ENCODE measurements at regions not wholly inside any gene's neighbourhood (a gene's known extent, or its start where the extent isn't known, plus 50 kb on each side); places are given as distances from the start of the nearest gene placed in this dataset.
"Not testable (repeated sequence)": the region's sequence is repeated elsewhere in the genome, so short reads cannot be mapped to it uniquely, and the experiment has no call there.

DNA sequence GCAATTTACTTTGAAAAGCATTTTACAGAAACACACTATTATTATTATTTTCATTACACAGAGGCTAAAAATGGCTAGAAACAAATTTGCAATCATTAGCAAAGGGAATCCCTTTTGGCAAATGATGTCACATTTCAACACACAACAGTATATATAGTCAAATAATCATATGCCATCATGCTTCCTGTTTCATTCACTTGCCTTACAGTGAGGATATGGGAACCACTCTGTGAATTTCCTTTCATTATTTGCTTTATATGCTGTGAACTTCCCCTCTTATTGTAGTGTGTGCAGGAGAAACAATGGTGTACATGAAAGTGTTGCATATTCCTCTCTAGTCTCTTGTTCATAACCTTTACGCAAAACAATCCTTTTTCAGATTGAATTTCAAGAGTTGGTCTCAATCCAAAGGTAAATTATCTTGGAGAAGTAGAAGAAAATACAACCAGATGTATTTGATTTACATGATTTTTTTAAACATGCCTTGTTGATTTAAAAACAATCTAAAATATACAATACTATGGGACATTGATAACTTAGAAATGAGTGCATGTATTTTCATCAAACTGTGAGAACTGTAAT is 657.3 kb downstream of the EFNB2 start:
- H3K9me3 Mint-ChIP-seq = no peaks in the 10 kb centered on the region
- H3K27ac Mint-ChIP-seq = no peak overlapping the region
- peaks cover 3% of the 10 kb centered on the region for H3K27me3 Mint-ChIP-seq
- no peak for DNase-seq
- no peaks in the 10 kb centered on the region for H3K36me3 Mint-ChIP-seq (ENCODE audit: low read depth)
- no peaks in the 10 kb centered on the region for H3K4me1 Mint-ChIP-seq (ENCODE audit: low read depth)
- H3K4me3 Mint-ChIP-seq = no peak overlapping the region

DNA sequence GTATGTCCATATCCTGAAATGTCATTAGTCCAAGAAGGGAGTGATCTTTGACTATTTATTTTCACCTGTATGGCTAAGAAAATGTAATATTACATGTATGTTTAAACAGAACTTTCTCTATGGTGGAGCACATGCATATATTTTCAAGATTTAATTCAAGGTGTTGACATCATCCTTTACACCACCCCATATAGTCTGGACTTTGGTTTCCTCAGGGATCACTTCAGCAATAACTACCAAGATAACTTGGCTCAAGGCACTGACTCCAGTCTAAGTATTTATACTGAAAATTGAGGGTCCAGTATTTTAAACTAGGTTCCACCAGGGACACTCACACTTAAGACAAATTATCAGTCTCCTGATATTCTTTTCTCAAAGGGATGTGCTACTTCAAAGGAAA is 660.6 kb downstream of the EFNB2 start:
- Mint-ChIP-seq H3K27ac (no peak overlapping the region), H3K9me3 (no peaks in the 10 kb centered on the region), H3K4me1 (ENCODE audit: low read depth) (no peaks in the 10 kb centered on the region), H3K36me3 (ENCODE audit: low read depth) (no peaks in the 10 kb centered on the region), H3K27me3 (no peaks in the 10 kb centered on the region), H3K4me3 (no peak overlapping the region)
- no peak for DNase-seq

DNA sequence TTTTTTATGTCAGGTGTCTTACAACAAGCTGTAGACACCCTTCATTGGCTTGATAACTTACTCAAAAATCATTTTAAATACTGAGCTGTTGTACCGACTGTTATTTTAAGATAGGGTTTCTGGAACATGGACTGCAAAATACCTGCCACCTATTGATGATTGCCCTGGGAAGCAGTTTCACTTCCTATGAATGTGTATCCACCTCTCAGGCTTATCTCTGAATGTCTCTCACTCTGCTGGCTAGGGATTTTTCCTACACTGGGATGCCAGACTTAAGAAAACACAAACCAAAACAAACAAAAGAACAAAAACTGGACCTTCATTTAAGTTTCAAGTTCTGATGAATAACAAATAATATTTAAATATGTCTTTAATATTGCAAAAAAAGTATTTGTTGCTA is 663.7 kb downstream of the EFNB2 start:
- no peak overlapping the region for H3K27ac Mint-ChIP-seq
- DNase-seq = no peak
- H3K9me3 Mint-ChIP-seq = no peaks in the 10 kb centered on the region
- H3K36me3 Mint-ChIP-seq (ENCODE audit: low read depth) = no peaks in the 10 kb centered on the region
- no peaks in the 10 kb centered on the region for H3K27me3 Mint-ChIP-seq
- H3K4me1 Mint-ChIP-seq (ENCODE audit: low read depth) = no peaks in the 10 kb centered on the region
- H3K4me3 Mint-ChIP-seq = no peak overlapping the region

DNA sequence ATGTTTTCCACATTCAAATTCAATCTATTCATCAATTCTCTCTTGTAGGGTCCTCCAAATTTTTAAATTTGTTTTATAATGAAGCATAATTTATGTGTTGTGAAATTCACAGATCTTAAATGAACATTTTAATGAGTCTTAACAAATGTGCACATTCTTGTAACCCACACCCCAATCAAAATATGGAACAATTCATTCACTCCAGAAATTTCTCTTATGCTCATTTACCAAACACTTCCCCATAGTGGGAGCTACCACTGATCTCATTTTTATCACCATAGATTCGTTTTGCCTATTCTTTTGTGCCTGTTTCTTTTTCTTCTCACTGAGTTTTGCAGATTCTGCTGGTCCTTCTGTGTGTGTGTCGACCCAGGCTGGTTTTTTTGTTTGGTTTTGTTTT is 664.1 kb downstream of the EFNB2 start:
- DNase-seq = no peak
- H3K27me3 Mint-ChIP-seq = no peaks in the 10 kb centered on the region

DNA sequence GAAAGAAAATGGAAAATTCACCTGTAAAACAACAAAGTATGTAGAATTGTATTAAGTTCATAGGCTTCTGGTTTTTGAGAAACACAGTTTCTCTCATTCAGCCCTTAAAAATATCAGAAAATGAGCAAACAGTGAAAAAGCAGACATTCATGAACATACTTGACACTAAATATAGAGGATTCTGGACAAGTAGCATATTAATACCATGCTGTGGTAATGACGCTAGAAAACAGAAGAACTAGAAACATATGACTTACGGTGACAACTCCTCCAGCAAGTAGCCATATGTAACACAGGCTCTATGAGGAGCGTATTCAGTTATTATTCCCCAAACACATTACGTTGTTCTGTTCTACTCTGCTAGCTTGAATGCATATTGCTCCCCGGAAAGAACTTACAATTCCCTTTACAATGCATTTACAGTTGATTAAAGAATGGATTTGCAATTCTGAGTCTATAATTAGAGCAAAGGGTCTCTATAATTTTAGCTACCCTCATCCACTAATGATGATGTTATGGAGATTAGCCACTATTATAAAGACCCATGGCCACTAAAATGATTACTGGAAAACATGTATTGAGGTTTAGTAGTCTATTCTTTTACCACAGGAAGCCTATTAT is 672.1 kb downstream of the EFNB2 start:
- Mint-ChIP-seq H3K9me3 (no peaks in the 10 kb centered on the region), H3K4me1 (ENCODE audit: low read depth) (no peaks in the 10 kb centered on the region), H3K4me3 (no peak overlapping the region), H3K27me3 (no peaks in the 10 kb centered on the region), H3K36me3 (ENCODE audit: low read depth) (no peaks in the 10 kb centered on the region), H3K27ac (no peak overlapping the region)
- no peak for DNase-seq

More for the DNA sequence above, 664.1 kb downstream of the EFNB2 start:
- Mint-ChIP-seq H3K4me1 (ENCODE audit: low read depth) (no peaks in the 10 kb centered on the region), H3K36me3 (ENCODE audit: low read depth) (no peaks in the 10 kb centered on the region), H3K9me3 (no peaks in the 10 kb centered on the region), H3K4me3 (no peak overlapping the region), H3K27ac (no peak overlapping the region)

DNA sequence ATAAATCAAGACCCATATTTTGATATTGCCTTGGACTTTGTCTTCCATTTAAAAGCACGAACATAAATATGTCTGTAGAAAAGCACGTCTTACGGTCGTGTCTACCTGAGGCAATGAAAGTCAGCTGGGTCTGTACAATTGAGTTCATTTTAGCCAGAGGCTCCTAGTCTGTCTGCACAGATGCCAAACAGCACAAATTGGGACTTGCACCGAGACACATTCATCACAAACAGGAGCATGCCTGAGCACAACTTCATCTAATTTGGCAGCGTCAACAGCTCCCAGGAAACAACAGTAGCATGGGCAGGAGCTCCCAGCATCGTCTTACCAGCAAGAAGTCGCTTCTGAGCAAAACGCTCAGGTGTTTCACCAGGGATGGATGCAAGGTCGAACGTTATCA is 687.0 kb downstream of the EFNB2 start:
- Mint-ChIP-seq H3K9me3 (no peaks in the 10 kb centered on the region), H3K4me3 (no peak overlapping the region), H3K27me3 (no peaks in the 10 kb centered on the region)

DNA sequence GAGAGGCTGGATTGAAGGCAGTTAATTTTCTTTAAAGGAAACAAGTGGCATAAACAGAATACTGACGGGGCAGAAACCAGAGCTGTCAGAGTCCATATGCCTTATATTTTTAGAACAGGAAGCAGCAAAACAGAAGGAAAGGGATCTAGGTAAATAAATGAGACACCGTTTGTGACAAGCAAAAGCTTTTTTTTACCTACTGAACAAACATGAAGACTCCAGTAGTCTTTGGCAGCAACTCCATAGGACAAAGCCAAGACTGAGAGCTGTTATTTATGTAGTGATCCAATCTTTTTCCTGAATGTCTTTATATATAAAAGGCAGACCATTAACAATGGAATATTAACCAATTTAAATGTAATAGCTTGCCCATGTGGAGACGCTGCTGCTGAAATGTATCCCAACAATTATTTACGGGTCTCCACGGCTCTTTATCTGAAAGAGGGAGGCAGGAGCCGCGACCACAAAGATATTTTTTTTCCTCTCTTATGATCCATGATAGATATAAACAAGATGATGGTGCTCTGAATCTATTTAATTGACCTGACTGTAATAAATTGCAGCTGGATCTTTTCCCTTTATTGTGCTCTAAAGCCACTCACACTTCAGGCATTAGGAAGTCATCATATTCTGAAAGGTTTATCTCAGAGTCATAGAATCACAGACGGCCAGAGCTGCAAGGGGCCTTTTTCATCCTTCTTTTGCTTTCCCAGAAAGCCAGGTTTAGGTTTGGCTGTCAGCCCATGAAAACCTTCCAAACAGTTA is 687.8 kb downstream of the EFNB2 start:
- no peaks in the 10 kb centered on the region for H3K9me3 Mint-ChIP-seq
- DNase-seq = no peak
- H3K4me1 Mint-ChIP-seq (ENCODE audit: low read depth) = no peaks in the 10 kb centered on the region
- no peak overlapping the region for H3K4me3 Mint-ChIP-seq
- H3K36me3 Mint-ChIP-seq (ENCODE audit: low read depth) = no peaks in the 10 kb centered on the region
- no peak overlapping the region for H3K27ac Mint-ChIP-seq
- H3K27me3 Mint-ChIP-seq = no peaks in the 10 kb centered on the region

More for the DNA sequence above, 687.0 kb downstream of the EFNB2 start:
- Mint-ChIP-seq H3K27ac (no peak overlapping the region), H3K4me1 (ENCODE audit: low read depth) (no peaks in the 10 kb centered on the region), H3K36me3 (ENCODE audit: low read depth) (no peaks in the 10 kb centered on the region)
- DNase-seq = no peak

DNA sequence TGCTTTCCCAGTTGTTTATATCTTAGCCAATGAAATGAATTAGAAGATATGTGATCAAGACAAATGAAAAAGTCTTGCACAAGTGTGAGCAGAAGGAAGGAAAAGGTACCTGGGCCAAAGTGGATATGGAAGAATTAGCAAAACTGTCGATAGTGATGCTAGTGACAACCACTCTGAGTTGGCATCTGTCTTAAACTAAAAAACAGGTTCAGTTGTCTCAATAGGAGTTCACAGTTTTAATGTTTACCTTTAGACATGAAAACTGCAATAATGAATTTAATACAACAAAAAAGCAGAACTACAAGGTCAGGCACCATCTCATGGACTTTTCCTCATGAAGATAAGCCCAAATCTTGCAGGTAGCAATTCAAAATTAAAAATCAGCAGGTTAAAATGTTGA is 688.5 kb downstream of the EFNB2 start:
- Mint-ChIP-seq H3K27ac (no peak overlapping the region), H3K4me1 (ENCODE audit: low read depth) (no peaks in the 10 kb centered on the region), H3K9me3 (no peaks in the 10 kb centered on the region), H3K36me3 (ENCODE audit: low read depth) (no peaks in the 10 kb centered on the region), H3K4me3 (no peak overlapping the region), H3K27me3 (no peaks in the 10 kb centered on the region)
- no peak for DNase-seq

DNA sequence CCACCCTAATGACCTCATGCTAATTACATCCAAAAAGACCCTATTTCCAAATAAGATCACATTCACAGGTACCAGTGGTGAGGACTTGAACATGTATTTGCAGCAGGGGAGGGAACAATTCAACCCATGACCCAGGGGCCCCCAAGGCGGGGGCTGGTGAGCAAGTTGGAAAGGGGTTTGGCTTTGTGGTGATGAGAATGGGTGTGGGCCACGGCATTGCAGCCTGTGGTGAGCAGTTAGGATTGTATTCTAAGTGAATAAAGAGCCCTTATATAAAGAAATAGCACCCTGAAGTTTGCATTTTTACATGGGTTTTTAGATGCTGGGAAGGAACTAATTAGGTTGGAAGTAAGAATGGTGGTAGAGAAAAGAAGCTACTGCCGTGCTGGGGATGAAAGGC is 694.2 kb downstream of the EFNB2 start:
- H3K4me3 Mint-ChIP-seq = no peak overlapping the region
- H3K27me3 Mint-ChIP-seq = no peaks in the 10 kb centered on the region
- no peak overlapping the region for H3K27ac Mint-ChIP-seq
- no peak for DNase-seq
- H3K4me1 Mint-ChIP-seq (ENCODE audit: low read depth) = no peaks in the 10 kb centered on the region
- H3K36me3 Mint-ChIP-seq (ENCODE audit: low read depth) = no peaks in the 10 kb centered on the region
- no peaks in the 10 kb centered on the region for H3K9me3 Mint-ChIP-seq

DNA sequence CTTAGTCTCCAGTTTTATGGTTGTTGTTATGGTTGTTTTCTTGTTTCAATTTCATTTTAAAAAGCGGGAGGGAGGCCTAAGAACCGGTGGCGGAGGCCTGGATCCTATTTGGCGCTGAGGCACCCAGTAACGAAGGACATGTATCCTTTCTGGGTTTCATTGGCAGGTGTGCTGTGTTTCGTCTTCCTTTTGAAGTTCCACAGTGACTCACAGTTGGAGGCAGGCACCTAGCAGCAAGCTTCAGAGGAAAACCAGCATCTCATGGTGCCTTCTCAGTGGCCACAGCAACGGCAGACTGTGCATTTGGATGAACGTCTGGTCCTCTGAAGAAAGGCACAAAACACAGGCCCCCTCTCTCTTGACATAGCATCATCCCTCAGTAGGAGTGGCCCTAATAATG is 697.2 kb downstream of the EFNB2 start:
- no peak for DNase-seq

DNA sequence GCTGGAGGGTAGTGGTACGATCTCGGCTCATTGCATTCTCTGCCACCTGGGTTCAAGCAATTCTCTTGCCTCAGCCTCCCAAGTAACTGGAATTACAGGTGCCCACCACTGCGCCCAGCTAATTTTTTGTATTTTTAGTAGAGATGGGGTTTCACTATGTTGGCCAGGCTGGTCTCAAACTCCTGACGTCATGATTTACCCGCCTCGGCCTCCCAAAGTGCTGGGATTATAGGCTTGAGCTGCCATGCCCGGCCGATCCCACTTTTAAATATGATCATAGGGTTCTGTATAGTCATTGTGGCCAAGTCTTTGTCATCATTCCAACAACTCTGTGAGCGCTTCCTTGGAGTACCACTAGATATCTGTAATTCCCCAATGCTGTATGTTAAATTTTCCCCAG is 698.2 kb downstream of the EFNB2 start:
- not testable (repeated sequence) for H3K27me3 Mint-ChIP-seq; H3K9me3 Mint-ChIP-seq; H3K4me3 Mint-ChIP-seq; H3K4me1 Mint-ChIP-seq (ENCODE audit: low read depth); H3K36me3 Mint-ChIP-seq (ENCODE audit: low read depth); DNase-seq; H3K27ac Mint-ChIP-seq

More for the DNA sequence above, 697.2 kb downstream of the EFNB2 start:
- H3K36me3 Mint-ChIP-seq (ENCODE audit: low read depth) = no peaks in the 10 kb centered on the region
- no peak overlapping the region for H3K4me3 Mint-ChIP-seq
- H3K4me1 Mint-ChIP-seq (ENCODE audit: low read depth) = no peaks in the 10 kb centered on the region
- H3K9me3 Mint-ChIP-seq = no peaks in the 10 kb centered on the region
- no peaks in the 10 kb centered on the region for H3K27me3 Mint-ChIP-seq
- H3K27ac Mint-ChIP-seq = no peak overlapping the region

DNA sequence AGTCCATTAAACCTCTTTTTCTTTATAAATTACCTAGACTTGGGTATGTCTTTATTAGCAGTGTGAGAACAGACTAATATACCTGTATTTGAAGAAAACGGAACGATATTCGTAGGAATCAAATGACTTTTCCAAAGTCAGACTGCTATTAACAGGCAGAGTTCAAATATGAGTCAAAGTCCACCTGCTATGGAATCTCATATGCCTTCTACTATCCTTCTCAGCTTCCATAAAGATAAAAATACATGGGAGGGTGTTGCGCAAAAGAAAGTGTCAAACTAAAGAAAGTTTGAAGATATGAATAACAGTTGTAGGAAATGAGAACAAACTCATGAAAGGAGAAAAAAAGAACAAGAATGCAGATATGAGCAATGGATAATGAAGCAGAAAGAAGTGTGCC is 704.6 kb downstream of the EFNB2 start:
- no peaks in the 10 kb centered on the region for H3K36me3 Mint-ChIP-seq (ENCODE audit: low read depth)
- no peak for DNase-seq
- H3K27ac Mint-ChIP-seq = no peak overlapping the region
- peaks cover 2% of the 10 kb centered on the region for H3K9me3 Mint-ChIP-seq
- H3K4me3 Mint-ChIP-seq = no peak overlapping the region
- no peaks in the 10 kb centered on the region for H3K27me3 Mint-ChIP-seq
- no peaks in the 10 kb centered on the region for H3K4me1 Mint-ChIP-seq (ENCODE audit: low read depth)

DNA sequence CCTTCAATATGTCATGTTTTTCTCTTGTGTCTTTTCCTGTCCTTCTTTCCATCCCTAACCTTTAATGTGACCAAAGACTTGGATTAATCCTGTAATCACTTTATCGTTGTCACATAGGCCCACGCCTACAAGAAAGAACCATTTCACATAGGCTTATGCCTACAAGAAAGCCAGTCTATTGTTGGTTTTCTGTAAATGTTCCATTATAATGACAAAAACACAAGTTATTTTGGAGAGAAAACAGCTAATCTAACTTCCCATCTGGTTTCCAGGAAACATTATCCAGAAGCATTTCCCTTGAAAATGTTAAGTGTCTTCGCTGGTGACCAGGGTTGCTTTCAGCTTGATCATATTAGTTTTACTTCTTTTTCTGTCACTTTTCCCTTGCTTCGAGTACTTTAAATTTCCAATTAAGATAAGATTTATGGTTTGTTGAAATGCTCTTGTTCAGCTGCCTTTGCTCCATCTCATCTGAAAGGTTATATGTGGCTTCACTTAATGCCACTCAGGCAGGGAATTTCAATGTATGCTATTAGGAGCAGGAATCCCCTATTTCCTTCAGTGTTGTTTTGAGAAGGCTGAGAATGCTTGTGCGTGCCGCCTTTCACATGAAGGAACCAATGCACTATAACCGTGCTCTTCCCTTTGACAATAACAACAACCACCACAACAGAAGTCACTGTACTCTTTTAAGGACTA is 708.2 kb downstream of the EFNB2 start:
- Mint-ChIP-seq H3K36me3 (ENCODE audit: low read depth) (no peaks in the 10 kb centered on the region), H3K27me3 (no peaks in the 10 kb centered on the region), H3K9me3 (peaks cover 2% of the 10 kb centered on the region), H3K4me1 (ENCODE audit: low read depth) (no peaks in the 10 kb centered on the region), H3K4me3 (no peak overlapping the region), H3K27ac (no peak overlapping the region)
- no peak for DNase-seq

DNA sequence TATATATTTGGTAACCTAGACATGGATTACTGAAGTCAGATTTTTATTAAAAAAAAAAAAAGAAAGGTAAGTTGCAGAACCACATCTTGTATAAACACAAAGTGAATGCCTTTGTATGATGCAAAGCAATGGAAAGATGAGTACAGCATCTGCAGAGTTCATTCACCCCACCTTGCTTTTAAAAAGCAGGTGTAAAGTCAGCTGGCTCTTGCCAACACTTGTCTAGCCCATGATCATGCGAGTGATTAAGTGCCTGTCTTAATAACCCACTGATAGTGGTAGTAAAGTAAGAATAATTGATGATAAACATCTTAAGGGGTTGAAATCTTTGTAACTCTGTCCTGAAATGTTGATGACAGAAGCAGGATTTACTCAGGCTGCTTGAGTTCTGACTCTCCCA is 710.4 kb downstream of the EFNB2 start:
- no peak overlapping the region for H3K27ac Mint-ChIP-seq
- H3K27me3 Mint-ChIP-seq = no peaks in the 10 kb centered on the region
- H3K36me3 Mint-ChIP-seq (ENCODE audit: low read depth) = no peaks in the 10 kb centered on the region
- no peak for DNase-seq
- peaks cover 1% of the 10 kb centered on the region for H3K9me3 Mint-ChIP-seq
- H3K4me1 Mint-ChIP-seq (ENCODE audit: low read depth) = no peaks in the 10 kb centered on the region
- H3K4me3 Mint-ChIP-seq = no peak overlapping the region

DNA sequence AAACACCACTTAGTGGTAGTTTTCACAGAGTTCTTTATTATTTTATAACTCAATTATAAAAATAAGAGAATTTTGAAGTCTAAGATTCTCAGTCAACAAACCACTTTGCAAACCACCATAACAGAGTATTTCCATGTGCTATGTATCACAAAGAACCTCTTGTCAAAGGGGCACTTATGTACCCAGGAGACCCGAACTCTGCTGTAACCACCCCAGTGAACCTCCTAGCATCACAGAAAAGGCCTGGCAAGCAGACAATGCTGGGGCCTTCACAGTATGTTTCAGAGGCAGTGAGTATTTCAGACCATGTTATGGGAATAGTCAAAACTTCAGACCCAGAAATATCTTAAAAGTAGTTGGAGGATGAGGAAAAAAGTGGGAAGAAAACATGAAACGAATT is 714.1 kb downstream of the EFNB2 start:
- Mint-ChIP-seq H3K9me3 (no peaks in the 10 kb centered on the region), H3K4me3 (no peak overlapping the region), H3K4me1 (ENCODE audit: low read depth) (no peaks in the 10 kb centered on the region), H3K36me3 (ENCODE audit: low read depth) (no peaks in the 10 kb centered on the region), H3K27ac (no peak overlapping the region), H3K27me3 (no peaks in the 10 kb centered on the region)
- no peak for DNase-seq

Data from activated T-cell treated with anti-CD3 and anti-CD28 coated beads, Interleukin-2, amount 50 U/mL, for 24 hours (primary cell).